ENCODE measurements at regions not wholly inside any gene's neighbourhood (a gene's known extent, or its start where the extent isn't known, plus 50 kb on each side); places are given as distances from the start of the nearest gene placed in this dataset.

DNA sequence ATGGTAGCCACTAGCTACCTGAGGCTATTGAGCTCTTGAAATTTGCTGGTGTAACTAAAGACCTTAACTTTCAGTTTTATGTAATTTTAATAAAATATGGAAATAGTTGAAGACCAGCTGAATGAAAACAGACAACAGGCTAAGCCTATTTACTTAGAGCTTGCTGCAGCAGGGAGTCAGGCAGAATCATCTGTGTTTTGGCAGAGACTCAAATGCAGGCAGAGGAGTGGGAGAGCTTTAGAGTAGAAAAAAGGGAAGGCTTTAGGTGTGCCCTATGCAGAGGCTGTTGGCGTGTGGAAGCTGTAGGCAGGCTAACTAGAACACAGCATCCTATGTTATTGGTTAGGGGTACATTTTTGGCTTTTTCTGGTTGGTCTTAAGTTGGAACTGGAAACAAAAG is 304.9 kb upstream of the NBEA start:
- no peak for DNase-seq (ENCODE audit: low spot score)
- peaks cover 0 to 2% (median 0%) of the 10 kb centered on the region in 4 donors for H3K27me3 ChIP-seq (ENCODE audit: control insufficient read depth in 4 of 4, insufficient read depth in 4 of 4, low read length in 3 of 4)
- no peak overlapping the region for H3K27ac ChIP-seq (ENCODE audit: low read depth in 1 of 2, low read length in 2 of 2)
- TF ChIP-seq FOXA1 (IDR thresholded peaks at IDR 0.05) (no peak), JUND (IDR thresholded peaks at IDR 0.05) (no peak), FOXA2 (IDR thresholded peaks at IDR 0.05) (no peak)
- TF ChIP-seq, protein P1, sequence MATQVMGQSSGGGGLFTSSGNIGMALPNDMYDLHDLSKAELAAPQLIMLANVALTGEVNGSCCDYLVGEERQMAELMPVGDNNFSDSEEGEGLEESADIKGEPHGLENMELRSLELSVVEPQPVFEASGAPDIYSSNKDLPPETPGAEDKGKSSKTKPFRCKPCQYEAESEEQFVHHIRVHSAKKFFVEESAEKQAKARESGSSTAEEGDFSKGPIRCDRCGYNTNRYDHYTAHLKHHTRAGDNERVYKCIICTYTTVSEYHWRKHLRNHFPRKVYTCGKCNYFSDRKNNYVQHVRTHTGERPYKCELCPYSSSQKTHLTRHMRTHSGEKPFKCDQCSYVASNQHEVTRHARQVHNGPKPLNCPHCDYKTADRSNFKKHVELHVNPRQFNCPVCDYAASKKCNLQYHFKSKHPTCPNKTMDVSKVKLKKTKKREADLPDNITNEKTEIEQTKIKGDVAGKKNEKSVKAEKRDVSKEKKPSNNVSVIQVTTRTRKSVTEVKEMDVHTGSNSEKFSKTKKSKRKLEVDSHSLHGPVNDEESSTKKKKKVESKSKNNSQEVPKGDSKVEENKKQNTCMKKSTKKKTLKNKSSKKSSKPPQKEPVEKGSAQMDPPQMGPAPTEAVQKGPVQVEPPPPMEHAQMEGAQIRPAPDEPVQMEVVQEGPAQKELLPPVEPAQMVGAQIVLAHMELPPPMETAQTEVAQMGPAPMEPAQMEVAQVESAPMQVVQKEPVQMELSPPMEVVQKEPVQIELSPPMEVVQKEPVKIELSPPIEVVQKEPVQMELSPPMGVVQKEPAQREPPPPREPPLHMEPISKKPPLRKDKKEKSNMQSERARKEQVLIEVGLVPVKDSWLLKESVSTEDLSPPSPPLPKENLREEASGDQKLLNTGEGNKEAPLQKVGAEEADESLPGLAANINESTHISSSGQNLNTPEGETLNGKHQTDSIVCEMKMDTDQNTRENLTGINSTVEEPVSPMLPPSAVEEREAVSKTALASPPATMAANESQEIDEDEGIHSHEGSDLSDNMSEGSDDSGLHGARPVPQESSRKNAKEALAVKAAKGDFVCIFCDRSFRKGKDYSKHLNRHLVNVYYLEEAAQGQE (IDR thresholded peaks at IDR 0.05): no peak
- TF ChIP-seq, protein P2, sequence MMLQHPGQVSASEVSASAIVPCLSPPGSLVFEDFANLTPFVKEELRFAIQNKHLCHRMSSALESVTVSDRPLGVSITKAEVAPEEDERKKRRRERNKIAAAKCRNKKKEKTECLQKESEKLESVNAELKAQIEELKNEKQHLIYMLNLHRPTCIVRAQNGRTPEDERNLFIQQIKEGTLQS (IDR thresholded peaks at IDR 0.05): no peak
- TF ChIP-seq, protein P3, sequence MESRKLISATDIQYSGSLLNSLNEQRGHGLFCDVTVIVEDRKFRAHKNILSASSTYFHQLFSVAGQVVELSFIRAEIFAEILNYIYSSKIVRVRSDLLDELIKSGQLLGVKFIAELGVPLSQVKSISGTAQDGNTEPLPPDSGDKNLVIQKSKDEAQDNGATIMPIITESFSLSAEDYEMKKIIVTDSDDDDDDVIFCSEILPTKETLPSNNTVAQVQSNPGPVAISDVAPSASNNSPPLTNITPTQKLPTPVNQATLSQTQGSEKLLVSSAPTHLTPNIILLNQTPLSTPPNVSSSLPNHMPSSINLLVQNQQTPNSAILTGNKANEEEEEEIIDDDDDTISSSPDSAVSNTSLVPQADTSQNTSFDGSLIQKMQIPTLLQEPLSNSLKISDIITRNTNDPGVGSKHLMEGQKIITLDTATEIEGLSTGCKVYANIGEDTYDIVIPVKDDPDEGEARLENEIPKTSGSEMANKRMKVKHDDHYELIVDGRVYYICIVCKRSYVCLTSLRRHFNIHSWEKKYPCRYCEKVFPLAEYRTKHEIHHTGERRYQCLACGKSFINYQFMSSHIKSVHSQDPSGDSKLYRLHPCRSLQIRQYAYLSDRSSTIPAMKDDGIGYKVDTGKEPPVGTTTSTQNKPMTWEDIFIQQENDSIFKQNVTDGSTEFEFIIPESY (IDR thresholded peaks at IDR 0.05): no peak
- no peak overlapping the region for H3K4me3 ChIP-seq (ENCODE audit: low read depth in 1 of 3, low read length in 3 of 3)
- no peak overlapping the region for H3K9ac ChIP-seq (ENCODE audit: low read depth in 1 of 2, low read length in 2 of 2)
- WGBS: 81% methylated on average over 1 of the region's 1 CpG
- H3K9me3 ChIP-seq (ENCODE audit: control insufficient read depth in 4 of 4, low read length in 3 of 4): no peaks in the 10 kb centered on the region
- H3K36me3 ChIP-seq (ENCODE audit: control insufficient read depth in 4 of 4, insufficient read depth in 3 of 4, low read depth in 1 of 4, low read length in 3 of 4): no peaks in the 10 kb centered on the region
- no peaks in the 10 kb centered on the region for H3K4me1 ChIP-seq (ENCODE audit: control insufficient read depth in 4 of 4, insufficient read depth in 4 of 4, low read length in 3 of 4)

DNA sequence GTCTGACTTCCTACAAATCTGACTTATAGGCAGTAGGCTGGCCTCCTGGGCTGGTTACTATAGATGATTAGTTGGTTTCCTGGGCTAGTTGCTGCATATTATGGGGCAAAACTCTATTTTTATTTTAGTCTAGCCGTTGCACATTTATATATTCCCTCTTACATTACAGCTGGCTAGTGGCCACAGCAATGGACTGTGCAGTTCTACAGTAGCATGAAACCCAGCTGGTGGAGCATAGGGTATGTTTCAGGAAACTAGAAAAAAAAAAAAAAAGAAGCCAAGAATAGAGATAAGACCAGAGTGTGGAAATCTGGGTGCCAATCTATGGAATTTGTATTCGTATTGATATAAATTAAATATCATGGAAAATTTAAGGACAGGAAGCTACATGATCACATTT is 304.4 kb upstream of the NBEA start:
- 70% methylated on average over 2 of the region's 2 CpGs for WGBS
- no peak overlapping the region for H3K27ac ChIP-seq (ENCODE audit: low read depth in 1 of 2, low read length in 2 of 2)
- no peaks in the 10 kb centered on the region for H3K36me3 ChIP-seq (ENCODE audit: control insufficient read depth in 4 of 4, insufficient read depth in 3 of 4, low read depth in 1 of 4, low read length in 3 of 4)
- H3K9ac ChIP-seq (ENCODE audit: low read depth in 1 of 2, low read length in 2 of 2): no peak overlapping the region
- H3K9me3 ChIP-seq (ENCODE audit: control insufficient read depth in 4 of 4, low read length in 3 of 4): no peaks in the 10 kb centered on the region
- no peak overlapping the region for H3K4me3 ChIP-seq (ENCODE audit: low read depth in 1 of 3, low read length in 3 of 3)
- DNase-seq (ENCODE audit: low spot score): no peak
- no peaks in the 10 kb centered on the region for H3K4me1 ChIP-seq (ENCODE audit: control insufficient read depth in 4 of 4, insufficient read depth in 4 of 4, low read length in 3 of 4)
- no peak for TF ChIP-seq EGR1 (IDR thresholded peaks at IDR 0.05; ENCODE audit: low read depth in 2 of 2)
- no peak for TF ChIP-seq RXRA (IDR thresholded peaks at IDR 0.05)
- TF ChIP-seq, protein P2 (IDR thresholded peaks at IDR 0.05): no peak
- TF ChIP-seq FOXA1 (IDR thresholded peaks at IDR 0.05): no peak
- TF ChIP-seq, protein P4, sequence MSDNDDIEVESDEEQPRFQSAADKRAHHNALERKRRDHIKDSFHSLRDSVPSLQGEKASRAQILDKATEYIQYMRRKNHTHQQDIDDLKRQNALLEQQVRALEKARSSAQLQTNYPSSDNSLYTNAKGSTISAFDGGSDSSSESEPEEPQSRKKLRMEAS (IDR thresholded peaks at IDR 0.05): no peak
- TF ChIP-seq FOXA2 (IDR thresholded peaks at IDR 0.05): no peak
- no peak for TF ChIP-seq SP1 (IDR thresholded peaks at IDR 0.05)
- TF ChIP-seq, protein P1 (IDR thresholded peaks at IDR 0.05): no peak
- TF ChIP-seq, protein P5, sequence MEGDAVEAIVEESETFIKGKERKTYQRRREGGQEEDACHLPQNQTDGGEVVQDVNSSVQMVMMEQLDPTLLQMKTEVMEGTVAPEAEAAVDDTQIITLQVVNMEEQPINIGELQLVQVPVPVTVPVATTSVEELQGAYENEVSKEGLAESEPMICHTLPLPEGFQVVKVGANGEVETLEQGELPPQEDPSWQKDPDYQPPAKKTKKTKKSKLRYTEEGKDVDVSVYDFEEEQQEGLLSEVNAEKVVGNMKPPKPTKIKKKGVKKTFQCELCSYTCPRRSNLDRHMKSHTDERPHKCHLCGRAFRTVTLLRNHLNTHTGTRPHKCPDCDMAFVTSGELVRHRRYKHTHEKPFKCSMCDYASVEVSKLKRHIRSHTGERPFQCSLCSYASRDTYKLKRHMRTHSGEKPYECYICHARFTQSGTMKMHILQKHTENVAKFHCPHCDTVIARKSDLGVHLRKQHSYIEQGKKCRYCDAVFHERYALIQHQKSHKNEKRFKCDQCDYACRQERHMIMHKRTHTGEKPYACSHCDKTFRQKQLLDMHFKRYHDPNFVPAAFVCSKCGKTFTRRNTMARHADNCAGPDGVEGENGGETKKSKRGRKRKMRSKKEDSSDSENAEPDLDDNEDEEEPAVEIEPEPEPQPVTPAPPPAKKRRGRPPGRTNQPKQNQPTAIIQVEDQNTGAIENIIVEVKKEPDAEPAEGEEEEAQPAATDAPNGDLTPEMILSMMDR (IDR thresholded peaks at IDR 0.05; ENCODE audit: low read depth, low read length, missing input control): no peak
- TF ChIP-seq, protein P3 (IDR thresholded peaks at IDR 0.05): no peak
- H3K27me3 ChIP-seq (ENCODE audit: control insufficient read depth in 4 of 4, insufficient read depth in 4 of 4, low read length in 3 of 4): peaks cover 0 to 2% (median 0%) of the 10 kb centered on the region in 4 donors

Measured in liver (tissue), 8 donors.